ENCODE measurements at regions not wholly inside any gene's neighbourhood (a gene's known extent, or its start where the extent isn't known, plus 50 kb on each side); places are given as distances from the start of the nearest gene placed in this dataset.

GRCh38 chr5:126315341-126315740 lies 107.9 kb upstream of the GRAMD2B start:
- DNase-seq (ENCODE audit: low spot score) = no peak

- no peak for DNase-seq (ENCODE audit: low spot score)
Observed at GRCh38 chr5:126332326-126332725, 90.9 kb upstream of the GRAMD2B start.

GRCh38 chr5:126334760-126335159 lies 88.4 kb upstream of the GRAMD2B start:
- no peak for DNase-seq (ENCODE audit: low spot score)

- DNase-seq (ENCODE audit: low spot score) = no peak
Observed at GRCh38 chr5:126335886-126336285, 87.3 kb upstream of the GRAMD2B start.

- no peak for DNase-seq (ENCODE audit: low spot score)
Observed at GRCh38 chr5:126338635-126339034, 84.6 kb upstream of the GRAMD2B start.

GRCh38 chr5:126339215-126339805 lies 83.9 kb upstream of the GRAMD2B start:
- peak; percentile 61 for DNase-seq (ENCODE audit: low spot score)

- no peak for DNase-seq (ENCODE audit: low spot score)
Observed at GRCh38 chr5:126341906-126342630, 81.1 kb upstream of the GRAMD2B start.

- DNase-seq (ENCODE audit: low spot score) = no peak
Observed at GRCh38 chr5:126348855-126349635, 74.2 kb upstream of the GRAMD2B start.

- DNase-seq (ENCODE audit: low spot score) = no peak
Observed at GRCh38 chr5:126351153-126351552, 72.1 kb upstream of the GRAMD2B start.

- peak; percentile 25 for DNase-seq (ENCODE audit: low spot score)
Observed at GRCh38 chr5:126354012-126354857, 69.0 kb upstream of the GRAMD2B start.

- no peak for DNase-seq (ENCODE audit: low spot score)
Observed at GRCh38 chr5:126354858-126355731, 68.1 kb upstream of the GRAMD2B start.

- no peak for DNase-seq (ENCODE audit: low spot score)
Observed at GRCh38 chr5:126355940-126356339, 67.3 kb upstream of the GRAMD2B start.

- no peak for DNase-seq (ENCODE audit: low spot score)
Observed at GRCh38 chr5:126357585-126358342, 65.4 kb upstream of the GRAMD2B start.

- DNase-seq (ENCODE audit: low spot score) = no peak
Observed at GRCh38 chr5:126358525-126358924, 64.7 kb upstream of the GRAMD2B start.

GRCh38 chr5:126359884-126360283 lies 63.3 kb upstream of the GRAMD2B start:
- DNase-seq (ENCODE audit: low spot score) = no peak

- no peak for DNase-seq (ENCODE audit: low spot score)
Observed at GRCh38 chr5:126360467-126360866, 62.7 kb upstream of the GRAMD2B start.

GRCh38 chr5:126363658-126364057 lies 59.6 kb upstream of the GRAMD2B start:
- no peak for DNase-seq (ENCODE audit: low spot score)

- DNase-seq (ENCODE audit: low spot score) = no peak
Observed at GRCh38 chr5:126364206-126364902, 58.9 kb upstream of the GRAMD2B start.

GRCh38 chr5:126365446-126366198 lies 57.6 kb upstream of the GRAMD2B start:
- no peak for DNase-seq (ENCODE audit: low spot score)
